DND-41 (cell line): ENCODE measurements at regions not wholly inside any gene's neighbourhood (a gene's known extent, or its start where the extent isn't known, plus 50 kb on each side); places are given as distances from the start of the nearest gene placed in this dataset.
A peak's percentile ranks its signal among the peaks of the same experiment; 100 is the strongest.
"Not testable (repeated sequence)": the region's sequence is repeated elsewhere in the genome, so short reads cannot be mapped to it uniquely, and the experiment has no call there.

ENCODE experiments used
- ATAC-seq: fragments of 200-7000 bp; cut with Tn5 transposase; 3 replicates; pipeline ENCODE4 v1.9.1; 2021; ENCODE audit warnings: low read depth; ENCODE audit not compliant: insufficient read depth
- DNase-seq: peaks from one replicate; pipeline ENCODE4 v3.0.0-alpha.2; 2020
- H2AFZ ChIP-seq: 2 replicates; pipeline ENCODE4 v1.6.0; 2012; ENCODE audit warnings: low read depth, low read length
- H3K27ac ChIP-seq: 2 replicates; pipeline ENCODE4 v1.5.1; 2012; ENCODE audit warnings: low read length, inconsistent platforms
- H3K27me3 ChIP-seq: fragments of 200-600 bp; sonication (generic); 2 replicates; pipeline ENCODE4 v1.6.0; 2012; ENCODE audit warnings: low read length, mild to moderate bottlenecking, inconsistent platforms; ENCODE audit not compliant: insufficient read depth, poor library complexity
- H3K36me3 ChIP-seq: 2 replicates; pipeline ENCODE4 v1.5.1; 2012; ENCODE audit warnings: low read length, inconsistent platforms; ENCODE audit not compliant: insufficient read depth
- H3K4me1 ChIP-seq: 2 replicates; pipeline ENCODE4 v1.5.1; 2012; ENCODE audit warnings: mild to moderate bottlenecking, low read length; ENCODE audit not compliant: insufficient read depth
- H3K4me2 ChIP-seq: 2 replicates; pipeline ENCODE4 v1.6.0; 2012; ENCODE audit warnings: mild to moderate bottlenecking, moderate library complexity, low read length, inconsistent platforms; ENCODE audit not compliant: insufficient read depth
- H3K4me3 ChIP-seq, 2 experiments: fragments of 200-600 bp in 1 of 2; shearing (Covaris generic) in 1 of 2; 2 replicates each; pipeline ENCODE4 v1.5.1; 2012 to 2016; ENCODE audit warnings: inconsistent platforms in 2 of 2, low read length in 2 of 2, mild to moderate bottlenecking in 2 of 2, low read depth in 1 of 2, moderate library complexity in 1 of 2
- H3K79me2 ChIP-seq: 2 replicates; pipeline ENCODE4 v1.6.0; 2012; ENCODE audit warnings: low read length, inconsistent platforms; ENCODE audit not compliant: insufficient read depth
- H3K9ac ChIP-seq: 2 replicates; pipeline ENCODE4 v1.6.0; 2012; ENCODE audit warnings: low read depth, mild to moderate bottlenecking, inconsistent platforms, low read length, moderate library complexity
- H3K9me3 ChIP-seq: 2 replicates; pipeline ENCODE4 v1.5.1; 2012; ENCODE audit warnings: low read length, moderate library complexity, mild to moderate bottlenecking, inconsistent platforms; ENCODE audit not compliant: insufficient read depth, severe bottlenecking
- H4K20me1 ChIP-seq: 2 replicates; pipeline ENCODE4 v1.6.0; 2012; ENCODE audit warnings: low read length; ENCODE audit not compliant: insufficient read depth
- CTCF ChIP-seq: IDR thresholded peaks from 2 replicates; pipeline ENCODE4 v1.5.1; 2012; ENCODE audit warnings: borderline replicate concordance, low read length, moderate library complexity, mild to moderate bottlenecking; ENCODE audit not compliant: poor library complexity, severe bottlenecking; ENCODE audit errors: extremely low read depth
- EZH2 ChIP-seq: IDR thresholded peaks from 3 replicates; pipeline ENCODE4 v1.6.1; 2012; ENCODE audit warnings: borderline replicate concordance, low read depth, mild to moderate bottlenecking, moderate library complexity, low read length, inconsistent platforms; ENCODE audit not compliant: severe bottlenecking

- no peaks in the 10 kb centered on the region for H4K20me1 ChIP-seq
- TF ChIP-seq EZH2 (no peak), CTCF (no peak)
- H3K36me3 ChIP-seq: no peaks in the 10 kb centered on the region
- H3K79me2 ChIP-seq: no peaks in the 10 kb centered on the region
- no peak overlapping the region for H3K4me2 ChIP-seq
- no peaks in the 10 kb centered on the region for H3K9me3 ChIP-seq
- H3K9ac ChIP-seq: no peak overlapping the region
- no peak for ATAC-seq
- no peaks in the 10 kb centered on the region for H3K27me3 ChIP-seq
- no peak overlapping the region for H3K4me3 ChIP-seq
- no peak overlapping the region for H2AFZ ChIP-seq
- 0 out of 2 replicates have a peak overlapping the region, but pooled peaks have one; percentile 3 for H3K27ac ChIP-seq
- no peak for DNase-seq
- H3K4me1 ChIP-seq: peaks cover 8% of the 10 kb centered on the region
Observed at GRCh38 chr1:14280909-14281308, 317.6 kb upstream of the KAZN start.

GRCh38 chr1:14281412-14281811 lies 317.1 kb upstream of the KAZN start:
- Histone ChIP-seq H3K9ac (no peak overlapping the region), H3K27me3 (no peaks in the 10 kb centered on the region), H3K79me2 (no peaks in the 10 kb centered on the region), H3K36me3 (no peaks in the 10 kb centered on the region), H3K4me1 (peaks cover 8% of the 10 kb centered on the region), H3K9me3 (no peaks in the 10 kb centered on the region), H2AFZ (no peak overlapping the region), H3K27ac (no peak overlapping the region), H3K4me2 (no peak overlapping the region), H4K20me1 (no peaks in the 10 kb centered on the region), H3K4me3 (no peak overlapping the region)
- DNase-seq (no peak), ATAC-seq (no peak)
- TF ChIP-seq CTCF (no peak), EZH2 (no peak)

- Histone ChIP-seq H3K9ac (no peak overlapping the region), H2AFZ (no peak overlapping the region; the same call in 1 of the 2 replicates), H3K4me2 (no peak overlapping the region), H3K4me1 (peaks cover 8% of the 10 kb centered on the region), H3K27ac (no peak overlapping the region), H4K20me1 (no peaks in the 10 kb centered on the region), H3K4me3 (no peak overlapping the region), H3K36me3 (no peaks in the 10 kb centered on the region), H3K9me3 (no peaks in the 10 kb centered on the region), H3K27me3 (no peaks in the 10 kb centered on the region), H3K79me2 (no peaks in the 10 kb centered on the region)
- DNase-seq (no peak), ATAC-seq (no peak)
- TF ChIP-seq CTCF: no peak
- no peak for TF ChIP-seq EZH2
Observed at GRCh38 chr1:14282707-14283106, 315.8 kb upstream of the KAZN start.

DNA sequence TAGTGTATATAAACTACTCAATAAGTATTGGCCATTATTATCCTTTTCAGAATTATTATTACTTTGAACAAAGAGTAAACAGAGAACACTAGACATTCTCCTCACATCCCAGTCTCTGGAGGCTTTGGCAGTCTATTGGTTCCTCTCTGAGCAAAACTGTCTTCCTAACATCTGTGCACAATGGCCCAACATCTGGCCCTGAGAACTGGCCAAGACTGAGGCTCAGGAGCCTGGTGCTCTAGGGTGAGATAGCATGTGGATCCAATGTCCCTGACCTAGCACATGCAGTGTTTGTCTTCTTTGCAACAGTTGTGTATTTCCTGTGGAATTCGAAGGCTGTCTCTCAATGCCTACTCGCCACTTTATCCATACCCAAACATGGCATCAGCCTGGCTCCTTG lies 313.2 kb upstream of the KAZN start:
- no peak overlapping the region for H3K9ac ChIP-seq
- H3K4me1 ChIP-seq: peaks cover 15% of the 10 kb centered on the region
- H3K27ac ChIP-seq: no peak overlapping the region
- no peak for TF ChIP-seq CTCF
- no peak for TF ChIP-seq EZH2
- H3K79me2 ChIP-seq: no peaks in the 10 kb centered on the region
- H3K4me2 ChIP-seq: no peak overlapping the region
- H4K20me1 ChIP-seq: no peaks in the 10 kb centered on the region
- H3K27me3 ChIP-seq: no peaks in the 10 kb centered on the region
- no peak overlapping the region for H3K4me3 ChIP-seq
- DNase-seq (no peak), ATAC-seq (no peak)
- no peak overlapping the region for H2AFZ ChIP-seq
- H3K9me3 ChIP-seq: no peaks in the 10 kb centered on the region
- H3K36me3 ChIP-seq: no peaks in the 10 kb centered on the region

DNA sequence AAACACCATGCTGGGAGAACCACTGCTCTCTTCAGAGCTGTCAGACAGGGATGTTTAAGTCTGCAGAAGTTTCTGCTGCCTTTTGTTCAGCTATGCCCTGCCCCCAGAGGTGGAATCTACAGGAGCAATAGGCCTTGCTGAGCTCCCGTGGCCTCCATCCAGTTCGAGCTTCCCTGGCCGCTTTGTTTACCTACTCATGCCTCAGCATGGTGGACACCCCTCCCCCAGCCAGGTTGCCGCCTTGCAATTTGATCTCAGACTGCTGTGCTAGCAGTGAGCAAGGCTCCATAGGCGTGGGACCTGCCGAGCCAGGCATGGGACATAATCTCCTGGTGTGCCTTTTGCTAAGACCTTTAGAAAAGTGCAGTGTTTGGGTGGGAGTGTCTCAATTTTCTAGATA lies 307.3 kb upstream of the KAZN start:
- H3K9ac ChIP-seq, H3K9me3 ChIP-seq, DNase-seq, H3K4me2 ChIP-seq, ATAC-seq, H4K20me1 ChIP-seq, H3K4me3 ChIP-seq, H3K79me2 ChIP-seq, H3K36me3 ChIP-seq, H3K27me3 ChIP-seq, H2AFZ ChIP-seq: not testable (repeated sequence)
- H3K4me1 ChIP-seq: peaks cover 54% of the 10 kb centered on the region
- peak overlapping the region; percentile 90 for H3K27ac ChIP-seq
